OCI-LY7 (cell line): ENCODE measurements at regions not wholly inside any gene's neighbourhood (a gene's known extent, or its start where the extent isn't known, plus 50 kb on each side); places are given as distances from the start of the nearest gene placed in this dataset.

Experiments
- BruUV-seq: library from RNA; stranded (reverse); fragments of 400-500 nt; replicated peaks from 2 replicates; lab custom pipeline; 2021; lab: Mats Ljungman, UMichigan
- CTCF ChIA-PET: fragments of 300-600 bp; sonication (Branson Sonifier 250); formaldehyde crosslinking; loops from one replicate; lab custom pipeline; 2022; ENCODE audit warnings: antibody characterized with exemption; ENCODE audit not compliant: unreplicated experiment; lab: Charles Lee
- POLR2A ChIA-PET: fragments of 300-600 bp; sonication (Branson Sonifier 250); formaldehyde crosslinking; loops from one replicate; lab custom pipeline; 2022; ENCODE audit warnings: antibody characterized with exemption; lab: Charles Lee
- DNase-seq: peaks from one replicate; pipeline ENCODE4 v3.0.0-alpha.2; 2015; ENCODE audit warnings: low spot score
- H2AFZ ChIP-seq: fragments of 200-600 bp; sonication (generic), shearing (Covaris generic); 2 replicates; pipeline ENCODE4 v1.6.1; 2014; ENCODE audit warnings: mild to moderate bottlenecking, antibody characterized with exemption, low read length, moderate library complexity
- H3K27ac ChIP-seq: fragments of 200-600 bp; sonication (generic); 2 replicates; pipeline ENCODE4 v1.5.1; 2014; ENCODE audit warnings: mixed run types, low read depth, mild to moderate bottlenecking, moderate library complexity, low read length, inconsistent platforms; ENCODE audit not compliant: poor library complexity, severe bottlenecking
- H3K36me3 ChIP-seq: fragments of 200-600 bp; sonication (generic); 2 replicates; pipeline ENCODE4 v1.6.1; 2014; ENCODE audit warnings: mild to moderate bottlenecking, antibody characterized with exemption, low read length, moderate library complexity, mixed read lengths; ENCODE audit not compliant: insufficient read depth
- H3K4me1 ChIP-seq: fragments of 200-600 bp; sonication (generic); 2 replicates; pipeline ENCODE4 v1.5.1; 2014; ENCODE audit warnings: mild to moderate bottlenecking, low read length; ENCODE audit not compliant: insufficient read depth, poor library complexity, severe bottlenecking
- H3K4me2 ChIP-seq: fragments of 200-600 bp; sonication (generic); 2 replicates; pipeline ENCODE4 v1.6.1; 2014; ENCODE audit warnings: mild to moderate bottlenecking, low read length
- H3K4me3 ChIP-seq: fragments of 200-600 bp; sonication (generic); 2 replicates; pipeline ENCODE4 v1.5.1; 2014; ENCODE audit warnings: mild to moderate bottlenecking, low read depth, low read length; ENCODE audit not compliant: poor library complexity, severe bottlenecking
- H3K79me2 ChIP-seq: fragments of 200-600 bp; sonication (generic); 2 replicates; pipeline ENCODE4 v1.6.1; 2016; ENCODE audit warnings: low read depth, mild to moderate bottlenecking, low read length, moderate library complexity, mixed read lengths; ENCODE audit not compliant: insufficient read depth
- H3K9me2 ChIP-seq: fragments of 200-600 bp; sonication (generic); 2 replicates; pipeline ENCODE4 v1.6.1; 2016; ENCODE audit warnings: mild to moderate bottlenecking, low read length, mixed read lengths; ENCODE audit not compliant: insufficient read depth
- H3K9me3 ChIP-seq: fragments of 200-600 bp; sonication (generic); 2 replicates; pipeline ENCODE4 v1.6.1; 2014; ENCODE audit warnings: mild to moderate bottlenecking, mixed run types, low read length, mixed read lengths
- H4K20me1 ChIP-seq: fragments of 200-600 bp; sonication (generic); 2 replicates; pipeline ENCODE4 v1.6.1; 2014; ENCODE audit warnings: mild to moderate bottlenecking, antibody characterized with exemption, low read length, moderate library complexity, mixed read lengths; ENCODE audit not compliant: insufficient read depth
- CTCF ChIP-seq: fragments of 200-600 bp; sonication (generic); conservative IDR thresholded peaks from 2 replicates; pipeline ENCODE4 v1.5.1; 2014; ENCODE audit warnings: mild to moderate bottlenecking, antibody characterized with exemption, low read length, moderate library complexity, mixed read lengths
- EZH2phosphoT487 ChIP-seq: fragments of 200-600 bp; sonication (generic); IDR thresholded peaks from 2 replicates; pipeline ENCODE4 v1.6.1; 2018; ENCODE audit warnings: low read depth, borderline replicate concordance, mild to moderate bottlenecking, mixed run types, antibody characterized with exemption, low read length, moderate library complexity, mixed read lengths
- intact Hi-C: fragments of 100-400 bp; cut with micrococcal nuclease; formaldehyde crosslinking; loops from one replicate; pipeline ENCODE4 v1.10.0; 2022; ENCODE audit not compliant: unreplicated experiment

GRCh38 chr12:111185889-111186227, 183.0 kb downstream of the PHETA1 start:
- H3K4me2 ChIP-seq: no peak overlapping the region
- no peaks in the 10 kb centered on the region for H3K36me3 ChIP-seq
- POLR2A ChIA-PET: no interaction called here
- H3K4me3 ChIP-seq: no peak overlapping the region
- H3K9me2 ChIP-seq: no peaks in the 10 kb centered on the region
- no TSS peak for BruUV-seq
- H2AFZ ChIP-seq: no peak overlapping the region
- TF ChIP-seq EZH2phosphoT487 (no peak), CTCF (no peak)
- intact Hi-C loops: no loop called here
- H4K20me1 ChIP-seq: no peaks in the 10 kb centered on the region
- no peaks in the 10 kb centered on the region for H3K9me3 ChIP-seq
- DNase-seq: no peak
- no peaks in the 10 kb centered on the region for H3K4me1 ChIP-seq
- CTCF ChIA-PET: interaction anchor here (1.0 kb wide), 1 partner anchor 216 kb away, joined by 3 read pairs; no protein-coding TSS in a partner anchor
- H3K79me2 ChIP-seq: no peaks in the 10 kb centered on the region
- H3K27ac ChIP-seq: no peak overlapping the region

- ChIA-PET CTCF (interaction anchor here (1.0 kb wide), 1 partner anchor 215 kb away, joined by 3 read pairs; no protein-coding TSS in a partner anchor), POLR2A (no interaction called here)
- Histone ChIP-seq H3K4me2 (no peak overlapping the region), H4K20me1 (no peaks in the 10 kb centered on the region), H3K9me3 (no peaks in the 10 kb centered on the region), H3K4me1 (no peaks in the 10 kb centered on the region), H2AFZ (no peak overlapping the region), H3K9me2 (no peaks in the 10 kb centered on the region), H3K79me2 (no peaks in the 10 kb centered on the region), H3K27ac (no peak overlapping the region), H3K4me3 (no peak overlapping the region), H3K36me3 (no peaks in the 10 kb centered on the region)
- intact Hi-C loops: no loop called here
- TF ChIP-seq EZH2phosphoT487: no peak
- no peak for TF ChIP-seq CTCF
- DNase-seq: no peak
- no TSS peak for BruUV-seq
Observed at GRCh38 chr12:111185206-111185888, 183.5 kb downstream of the PHETA1 start.

- no peak for TF ChIP-seq CTCF
- no peak for TF ChIP-seq EZH2phosphoT487
- Histone ChIP-seq H3K36me3 (no peaks in the 10 kb centered on the region), H3K9me3 (no peaks in the 10 kb centered on the region), H2AFZ (no peak overlapping the region), H3K4me2 (no peak overlapping the region), H3K79me2 (no peaks in the 10 kb centered on the region), H3K9me2 (no peaks in the 10 kb centered on the region), H3K27ac (no peak overlapping the region), H4K20me1 (no peaks in the 10 kb centered on the region), H3K4me3 (no peak overlapping the region), H3K4me1 (no peaks in the 10 kb centered on the region)
- intact Hi-C loops: no loop called here
- no peak for DNase-seq
- BruUV-seq: no TSS peak
- CTCF ChIA-PET: no interaction called here
- POLR2A ChIA-PET: interaction anchor here (1.0 kb wide), 1 partner anchor 18 kb away, joined by 3 read pairs; no protein-coding TSS in a partner anchor
Observed at GRCh38 chr12:111184161-111184560, 184.7 kb downstream of the PHETA1 start.
